OCI-LY3 (cell line): ENCODE measurements at regions not wholly inside any gene's neighbourhood (a gene's known extent, or its start where the extent isn't known, plus 50 kb on each side); places are given as distances from the start of the nearest gene placed in this dataset.

ENCODE experiments used
- CTCF ChIP-seq: fragments of 200-600, 300-600 bp; sonication (generic); IDR thresholded peaks from 2 replicates; pipeline ENCODE4 v1.5.1; 2014; ENCODE audit warnings: antibody characterized with exemption, low read length, low read depth
- EZH2phosphoT487 ChIP-seq: fragments of 200-600 bp; shearing (Covaris generic); IDR thresholded peaks from 2 replicates; pipeline ENCODE4 v1.6.1; 2018; ENCODE audit warnings: antibody characterized with exemption, mixed run types, low read depth

GRCh38 chr4:56210397-56210796, 176.9 kb downstream of the AASDH start:
- TF ChIP-seq EZH2phosphoT487 (no peak), CTCF (no peak)
